IPS-18a (cell line): ENCODE measurements at regions not wholly inside any gene's neighbourhood (a gene's known extent, or its start where the extent isn't known, plus 50 kb on each side); places are given as distances from the start of the nearest gene placed in this dataset.

Experiments used
- H3K27ac ChIP-seq: one replicate; pipeline ENCODE4 v1.5.1; 2013; ENCODE audit warnings: low read length
- H3K27me3 ChIP-seq: one replicate; pipeline ENCODE4 v1.6.1; 2013; ENCODE audit warnings: mild to moderate bottlenecking, low read length; ENCODE audit not compliant: control insufficient read depth, insufficient read depth
- H3K36me3 ChIP-seq: one replicate; pipeline ENCODE4 v1.6.1; 2013; ENCODE audit warnings: low read depth, low read length; ENCODE audit not compliant: control insufficient read depth
- H3K4me1 ChIP-seq: one replicate; pipeline ENCODE4 v1.6.1; 2013; ENCODE audit warnings: low read depth, low read length; ENCODE audit not compliant: control insufficient read depth
- H3K4me3 ChIP-seq: one replicate; pipeline ENCODE4 v1.5.1; 2013; ENCODE audit warnings: low read length
- H3K9ac ChIP-seq: one replicate; pipeline ENCODE4 v1.6.1; 2013; ENCODE audit warnings: mild to moderate bottlenecking, low read length, moderate library complexity
- H3K9me3 ChIP-seq: one replicate; pipeline ENCODE4 v1.6.1; 2013; ENCODE audit warnings: low read depth, low read length; ENCODE audit not compliant: control insufficient read depth

- no peaks in the 10 kb centered on the region for H3K4me1 ChIP-seq
- H3K27ac ChIP-seq: no peak overlapping the region
- H3K9ac ChIP-seq: no peak overlapping the region
- no peaks in the 10 kb centered on the region for H3K9me3 ChIP-seq
- H3K36me3 ChIP-seq: no peaks in the 10 kb centered on the region
- H3K27me3 ChIP-seq: no peaks in the 10 kb centered on the region
- H3K4me3 ChIP-seq: no peak overlapping the region
These were observed 53.4 kb upstream of the ZKSCAN2 start for GRCh38 chr16:25311039-25311438.
